HuH-7.5 (cell line): ENCODE measurements at regions not wholly inside any gene's neighbourhood (a gene's known extent, or its start where the extent isn't known, plus 50 kb on each side); places are given as distances from the start of the nearest gene placed in this dataset.

Source experiments
- DNase-seq: peaks from one replicate; pipeline ENCODE4 v3.0.0; 2011; ENCODE audit warnings: low spot score

DNA sequence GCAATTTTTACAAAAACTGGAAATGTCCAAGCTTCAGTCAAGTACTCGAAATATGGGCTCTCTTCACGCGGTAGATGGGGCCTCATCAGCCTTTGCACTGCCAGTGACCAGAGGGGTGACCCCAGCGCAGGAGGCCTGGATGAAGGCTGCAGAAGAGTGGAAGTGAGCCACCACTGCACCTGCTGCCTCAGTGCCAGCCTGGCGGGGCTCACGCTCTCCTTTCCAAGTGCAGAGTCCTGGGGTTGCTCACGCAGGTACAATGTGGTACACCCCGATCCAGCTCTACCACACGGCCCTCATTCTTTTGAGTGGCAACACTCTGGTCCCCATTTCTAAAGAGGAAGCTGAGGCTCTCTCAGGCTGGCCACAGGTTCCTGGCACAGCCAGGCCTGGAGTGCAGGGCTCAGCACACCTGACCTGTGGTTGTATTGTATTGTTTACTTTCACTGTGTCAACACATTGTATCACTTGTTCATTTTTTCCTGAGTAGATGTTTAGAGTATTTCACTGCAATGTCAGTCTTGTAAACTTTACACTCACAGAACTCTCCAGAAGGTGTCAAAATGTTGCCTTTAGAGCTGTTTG, 97.3 kb upstream of the SOX1 start:
- no peak for DNase-seq

- DNase-seq, result no peak
Measured at GRCh38 chr13:111970494-111971141, 96.3 kb upstream of the SOX1 start.

GRCh38 chr13:111971891-111972780, 94.8 kb upstream of the SOX1 start:
- DNase-seq, result no peak

- no peak for DNase-seq
Measured at GRCh38 chr13:111973186-111973585, 93.8 kb upstream of the SOX1 start.

DNA sequence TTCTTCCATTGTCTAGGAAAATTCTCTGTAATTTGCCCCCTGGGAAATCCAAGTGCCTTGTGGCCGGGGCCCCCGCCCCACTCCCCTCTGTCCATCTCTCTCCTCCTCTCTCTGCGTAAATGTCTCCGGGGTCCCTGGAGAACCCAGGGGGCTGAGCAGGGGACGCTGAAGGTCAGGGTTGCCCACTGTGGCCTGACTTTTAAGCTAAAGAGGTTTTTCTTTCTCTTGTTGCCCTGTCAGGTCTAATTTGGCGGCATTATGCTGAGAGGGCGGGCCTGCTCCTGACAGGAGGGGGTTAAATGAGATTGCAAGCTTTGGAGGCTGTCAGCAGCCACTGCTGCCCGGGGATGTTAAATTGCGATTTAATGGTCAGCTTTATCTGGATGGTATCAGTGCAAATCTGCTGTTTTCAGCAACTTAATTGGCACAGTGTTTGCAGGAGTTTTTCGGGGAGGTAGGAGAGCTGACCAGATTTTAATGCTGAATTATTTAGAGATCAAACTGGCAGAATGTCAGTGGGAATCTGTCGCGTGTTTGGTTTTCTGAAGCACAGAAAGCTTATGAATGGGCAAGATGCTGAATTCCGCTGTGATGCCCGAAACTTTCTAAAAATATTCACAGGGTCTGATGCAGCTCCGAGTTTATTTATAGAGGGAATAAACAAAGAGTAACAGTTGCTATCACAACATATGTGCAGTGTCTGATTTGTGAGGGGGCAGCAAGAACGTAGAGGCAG, 93.2 kb upstream of the SOX1 start:
- no peak for DNase-seq

GRCh38 chr13:111974341-111974640, 92.7 kb upstream of the SOX1 start:
- DNase-seq, result no peak

GRCh38 chr13:111975539-111976473, 91.1 kb upstream of the SOX1 start:
- no peak for DNase-seq

DNA sequence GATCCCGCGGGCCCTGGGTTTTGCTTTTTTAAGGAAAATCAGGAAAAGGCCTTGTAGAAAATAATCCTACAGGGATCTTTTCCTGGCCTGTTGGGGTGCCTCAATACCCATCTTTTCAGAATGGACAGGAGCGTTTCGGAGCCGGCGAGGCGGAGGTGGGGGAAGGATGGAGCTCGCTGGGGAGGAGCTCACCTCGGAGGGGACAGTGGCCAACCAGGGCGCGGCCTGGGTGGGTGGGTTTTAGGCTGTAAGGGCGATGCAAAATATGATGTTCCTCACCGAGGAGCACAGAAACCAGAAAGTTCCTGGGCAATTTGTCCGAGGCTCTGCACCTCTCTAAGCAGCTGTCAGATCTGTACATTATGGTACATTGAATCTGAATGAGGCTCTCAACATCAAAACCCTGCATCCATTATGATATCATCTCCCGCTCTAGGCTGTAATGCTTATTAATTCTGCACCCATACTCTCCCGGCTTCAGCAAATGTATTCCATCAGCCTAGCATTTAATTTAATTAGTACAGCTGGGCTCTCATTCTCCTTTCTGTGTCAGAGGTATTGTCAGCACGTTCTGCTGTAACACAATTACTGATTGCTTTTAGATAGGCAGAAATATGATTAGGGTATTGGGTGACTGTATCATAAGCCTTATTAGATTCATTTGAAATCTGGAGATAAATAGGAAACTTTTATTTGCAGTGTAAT, 90.3 kb upstream of the SOX1 start:
- no peak for DNase-seq

DNA sequence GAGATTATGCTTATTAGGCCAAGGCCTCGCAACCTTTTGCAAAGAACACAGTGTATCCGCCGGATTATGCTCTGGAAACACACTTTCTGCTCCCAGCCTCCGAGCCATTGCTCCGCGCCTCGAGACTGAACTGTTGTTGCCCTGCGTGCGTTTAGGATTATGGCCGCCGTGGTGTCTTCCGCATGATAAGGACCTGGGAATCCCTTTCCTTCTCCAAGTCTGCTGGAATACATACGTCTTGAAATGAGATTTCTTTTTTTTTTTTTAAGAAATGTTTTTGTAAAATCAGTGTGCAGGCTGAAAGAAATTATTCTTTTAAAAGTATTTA, 89.8 kb upstream of the SOX1 start:
- no peak for DNase-seq

DNA sequence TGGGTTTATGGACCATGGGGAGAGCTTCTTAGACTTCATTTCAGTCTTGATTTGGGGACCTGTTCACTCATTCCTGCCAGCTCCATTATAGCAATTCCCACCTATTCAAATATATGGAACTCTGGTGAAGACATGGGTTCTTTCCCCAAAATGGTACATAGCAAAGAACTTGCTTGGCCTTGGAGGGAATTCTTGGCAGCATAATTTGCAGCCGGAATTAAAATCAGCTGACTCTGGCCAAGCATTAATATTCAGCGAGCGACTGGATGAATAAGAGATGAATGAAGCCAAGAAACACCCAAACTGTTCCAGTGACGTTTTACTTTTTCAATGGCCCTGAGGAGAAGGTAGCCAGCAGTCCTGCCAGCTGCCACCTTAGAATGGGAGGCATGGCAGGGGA, 88.4 kb upstream of the SOX1 start:
- DNase-seq, result no peak

DNA sequence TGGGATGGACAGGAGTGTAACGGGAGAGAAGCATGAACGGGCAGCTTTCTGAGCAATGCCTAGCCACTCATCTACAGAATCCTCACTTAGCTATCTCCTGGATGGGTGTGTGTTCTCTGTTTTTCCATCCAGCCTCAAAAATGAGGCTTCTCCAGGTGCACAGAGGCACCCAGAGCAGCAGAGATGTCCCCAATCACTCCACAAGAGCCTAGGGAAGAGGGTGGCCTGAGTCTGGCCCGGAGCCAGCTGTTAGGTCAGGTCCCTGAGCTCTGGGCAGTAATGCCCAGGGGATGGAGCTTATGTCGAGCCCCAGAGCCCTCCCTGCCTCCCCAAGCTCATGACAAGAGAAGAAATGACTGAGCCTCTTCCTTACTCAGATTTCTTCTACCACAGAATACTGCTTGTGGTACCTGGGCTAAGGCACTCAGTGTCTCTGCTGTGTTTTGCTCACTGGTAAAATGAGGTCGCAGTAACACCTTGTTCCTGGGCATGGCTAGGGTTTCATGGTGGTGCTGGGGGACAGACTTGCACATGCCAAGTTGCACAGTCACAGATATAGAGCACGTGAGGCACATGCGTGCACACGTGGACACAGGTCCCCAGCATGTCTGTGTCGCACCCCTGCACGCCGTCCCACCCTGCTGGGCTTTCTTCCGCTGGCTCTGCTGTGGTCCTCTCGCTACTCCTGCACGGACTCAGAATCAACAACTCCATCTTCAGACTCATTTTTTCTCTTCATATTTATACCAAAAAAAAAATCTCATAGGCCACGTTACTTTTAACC, 86.6 kb upstream of the SOX1 start:
- no peak for DNase-seq

GRCh38 chr13:111981006-111981405, 85.9 kb upstream of the SOX1 start:
- no peak for DNase-seq

GRCh38 chr13:111981446-111982165, 85.3 kb upstream of the SOX1 start:
- DNase-seq, result no peak

- DNase-seq, result no peak
Measured at GRCh38 chr13:111984349-111984748, 82.6 kb upstream of the SOX1 start.

- no peak for DNase-seq
Measured at GRCh38 chr13:111990362-111990761, 76.6 kb upstream of the SOX1 start.

- DNase-seq, result no peak
Measured at GRCh38 chr13:111992911-111993310, 74.0 kb upstream of the SOX1 start.

DNA sequence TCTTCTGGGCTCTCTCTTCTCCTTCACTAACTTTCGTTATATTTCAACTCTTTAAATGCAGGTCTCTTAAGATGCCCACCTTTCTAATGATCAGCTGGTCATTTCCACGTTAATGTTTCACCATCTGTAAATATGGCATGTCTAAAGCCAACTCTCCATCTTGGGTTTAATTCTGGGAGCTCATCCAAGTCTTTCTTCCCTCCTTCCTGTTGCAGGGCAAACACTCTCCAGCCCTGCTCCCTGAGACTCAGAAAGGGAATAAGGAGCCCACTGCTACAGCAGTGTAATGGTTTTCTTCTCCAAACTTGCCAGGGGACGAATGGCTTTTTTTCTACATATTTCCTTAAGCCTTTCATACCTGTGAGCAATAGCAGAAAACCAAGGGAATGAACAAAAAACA, 73.3 kb upstream of the SOX1 start:
- no peak for DNase-seq

DNA sequence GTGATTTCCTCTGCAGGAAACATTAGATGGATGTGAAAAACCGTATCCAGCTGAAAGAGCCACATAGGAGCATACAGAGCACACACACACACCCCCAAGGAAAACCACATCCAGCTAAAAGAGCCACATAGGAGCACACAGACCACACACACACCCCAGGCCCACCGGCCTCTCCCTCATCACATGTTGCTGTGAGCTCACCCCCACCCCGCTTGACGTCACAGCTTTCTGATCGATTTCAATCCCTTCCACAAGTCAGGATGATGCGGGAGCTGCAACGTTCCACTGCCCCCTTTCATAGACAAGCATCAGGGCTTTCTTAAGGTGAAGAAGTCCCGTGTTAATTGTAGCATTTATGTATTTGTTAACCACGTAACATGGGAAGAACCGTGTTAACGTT, 72.4 kb upstream of the SOX1 start:
- no peak for DNase-seq

GRCh38 chr13:111999352-111999751, 67.6 kb upstream of the SOX1 start:
- no peak for DNase-seq

GRCh38 chr13:112000888-112001287, 66.1 kb upstream of the SOX1 start:
- no peak for DNase-seq
